ENCODE measurements at regions not wholly inside any gene's neighbourhood (a gene's known extent, or its start where the extent isn't known, plus 50 kb on each side); places are given as distances from the start of the nearest gene placed in this dataset.

DNA sequence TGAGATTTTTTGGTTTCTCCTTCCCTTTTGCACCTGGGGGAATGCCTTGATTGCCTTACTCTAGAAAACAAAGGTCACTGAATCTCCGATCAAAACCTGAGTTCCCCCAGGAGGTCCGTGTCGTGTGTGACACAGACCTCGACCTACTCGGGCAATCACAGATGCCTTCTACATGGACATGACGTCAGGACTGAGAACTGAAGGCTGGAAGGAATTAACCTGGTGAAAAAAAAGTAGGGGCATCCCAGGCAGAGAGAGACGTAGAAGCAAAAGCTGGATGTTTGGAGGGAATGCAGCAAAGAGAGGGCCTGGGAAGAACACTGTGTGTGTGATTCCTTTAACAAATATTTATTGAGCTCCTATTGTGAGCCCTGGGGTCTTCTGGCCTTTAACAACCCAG is 178.0 kb downstream of the PRDM2 start:
- WGBS, 4 donors: 61 to 72% (median 68%) methylated on average over 7 of the region's 7 CpGs
- H3K4me1 ChIP-seq (replicated peaks in 1 of 2): no peaks in the 10 kb centered on the region
- H3K27me3 ChIP-seq: no peaks in the 10 kb centered on the region
- no peak for TF ChIP-seq POLR2A (IDR thresholded peaks at IDR 0.05)
- TF ChIP-seq, protein P1, sequence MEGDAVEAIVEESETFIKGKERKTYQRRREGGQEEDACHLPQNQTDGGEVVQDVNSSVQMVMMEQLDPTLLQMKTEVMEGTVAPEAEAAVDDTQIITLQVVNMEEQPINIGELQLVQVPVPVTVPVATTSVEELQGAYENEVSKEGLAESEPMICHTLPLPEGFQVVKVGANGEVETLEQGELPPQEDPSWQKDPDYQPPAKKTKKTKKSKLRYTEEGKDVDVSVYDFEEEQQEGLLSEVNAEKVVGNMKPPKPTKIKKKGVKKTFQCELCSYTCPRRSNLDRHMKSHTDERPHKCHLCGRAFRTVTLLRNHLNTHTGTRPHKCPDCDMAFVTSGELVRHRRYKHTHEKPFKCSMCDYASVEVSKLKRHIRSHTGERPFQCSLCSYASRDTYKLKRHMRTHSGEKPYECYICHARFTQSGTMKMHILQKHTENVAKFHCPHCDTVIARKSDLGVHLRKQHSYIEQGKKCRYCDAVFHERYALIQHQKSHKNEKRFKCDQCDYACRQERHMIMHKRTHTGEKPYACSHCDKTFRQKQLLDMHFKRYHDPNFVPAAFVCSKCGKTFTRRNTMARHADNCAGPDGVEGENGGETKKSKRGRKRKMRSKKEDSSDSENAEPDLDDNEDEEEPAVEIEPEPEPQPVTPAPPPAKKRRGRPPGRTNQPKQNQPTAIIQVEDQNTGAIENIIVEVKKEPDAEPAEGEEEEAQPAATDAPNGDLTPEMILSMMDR (IDR thresholded peaks at IDR 0.05): no peak
- H3K36me3 ChIP-seq (replicated peaks in 1 of 2): no peaks in the 10 kb centered on the region
- DNase-seq: no peak
- intact Hi-C loops (cut with DNase I): no loop called here
- H3K9me3 ChIP-seq (replicated peaks in 1 of 3): peaks cover 0 to 6% (median 0%) of the 10 kb centered on the region in 3 donors
- H3K4me3 ChIP-seq: no peak overlapping the region
- no peak overlapping the region for H3K27ac ChIP-seq

DNA sequence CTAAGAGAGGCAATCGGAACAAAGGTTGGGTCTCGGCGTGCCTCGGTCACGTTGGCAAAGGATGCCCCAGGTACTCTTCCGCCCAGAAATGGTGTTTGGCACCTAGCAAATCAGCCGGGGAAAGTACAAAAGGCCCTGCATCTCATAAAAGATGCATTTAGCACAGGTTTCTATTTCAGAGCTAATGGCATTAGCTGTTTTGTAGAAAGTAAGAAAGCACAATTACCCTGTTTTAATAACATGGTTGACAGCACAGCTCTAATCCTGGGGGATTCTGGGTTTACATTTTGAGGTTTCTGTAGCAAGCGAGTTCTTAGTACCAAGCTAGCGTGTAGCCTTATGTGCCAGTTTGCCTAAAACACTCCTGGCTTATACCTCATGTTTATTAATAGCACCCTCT is 178.5 kb downstream of the PRDM2 start:
- Histone ChIP-seq H3K9me3 (replicated peaks in 1 of 3) (peaks cover 0 to 6% (median 0%) of the 10 kb centered on the region in 3 donors), H3K27ac (no peak overlapping the region), H3K27me3 (no peaks in the 10 kb centered on the region), H3K36me3 (replicated peaks in 1 of 2) (no peaks in the 10 kb centered on the region), H3K4me1 (replicated peaks in 1 of 2) (no peaks in the 10 kb centered on the region), H3K4me3 (no peak overlapping the region)
- WGBS, 4 donors: 81 to 90% (median 88%) methylated on average over 5 to 9 of the region's 9 CpGs
- DNase-seq: no peak
- TF ChIP-seq, protein P1 (IDR thresholded peaks at IDR 0.05): no peak
- TF ChIP-seq POLR2A (IDR thresholded peaks at IDR 0.05): no peak
- intact Hi-C loops (cut with DNase I): no loop called here

DNA sequence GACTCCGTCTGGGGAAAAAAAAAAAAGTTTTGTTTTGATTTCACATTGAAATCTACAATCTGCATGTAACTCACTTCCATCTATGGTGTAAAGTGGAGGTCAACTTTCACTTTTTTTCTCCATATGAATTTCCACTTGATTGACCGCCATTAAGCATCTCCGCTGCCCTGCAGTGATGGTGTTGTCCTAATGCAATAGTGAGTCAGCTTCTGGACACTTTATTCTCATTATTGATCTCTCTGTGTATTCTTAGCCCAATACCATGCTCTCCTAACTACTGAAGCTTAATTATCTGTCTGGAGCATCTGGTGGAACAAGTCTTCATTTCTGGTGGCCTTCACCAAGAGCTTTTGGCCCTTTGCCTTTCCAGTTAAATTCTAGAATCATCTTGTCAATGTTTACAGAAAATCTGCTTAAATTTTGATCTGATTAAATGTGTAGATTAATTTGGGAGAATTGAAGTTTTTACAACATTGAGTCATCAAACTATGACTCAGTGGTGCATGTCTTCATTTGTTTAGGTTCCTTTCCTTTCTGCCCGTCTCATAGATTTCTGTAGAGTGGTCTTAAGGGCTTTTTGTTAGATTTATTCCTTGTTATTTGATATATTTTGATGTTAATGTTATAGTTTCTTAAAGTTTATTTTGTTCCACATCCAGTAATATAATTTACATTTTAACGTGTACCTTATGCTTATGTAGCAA is 181.5 kb downstream of the PRDM2 start:
- no peak overlapping the region for H3K4me3 ChIP-seq
- TF ChIP-seq, protein P1 (IDR thresholded peaks at IDR 0.05): no peak
- TF ChIP-seq POLR2A (IDR thresholded peaks at IDR 0.05): no peak
- H3K36me3 ChIP-seq (replicated peaks in 1 of 2): no peaks in the 10 kb centered on the region
- H3K27me3 ChIP-seq: no peaks in the 10 kb centered on the region
- DNase-seq: no peak
- no peak overlapping the region for H3K27ac ChIP-seq
- WGBS, 4 donors: 81 to 88% (median 85%) methylated on average over 5 of the region's 5 CpGs
- peaks cover 0 to 6% (median 0%) of the 10 kb centered on the region in 3 donors for H3K9me3 ChIP-seq (replicated peaks in 1 of 3)
- intact Hi-C loops (cut with DNase I): no loop called here
- no peaks in the 10 kb centered on the region for H3K4me1 ChIP-seq (replicated peaks in 1 of 2)

DNA sequence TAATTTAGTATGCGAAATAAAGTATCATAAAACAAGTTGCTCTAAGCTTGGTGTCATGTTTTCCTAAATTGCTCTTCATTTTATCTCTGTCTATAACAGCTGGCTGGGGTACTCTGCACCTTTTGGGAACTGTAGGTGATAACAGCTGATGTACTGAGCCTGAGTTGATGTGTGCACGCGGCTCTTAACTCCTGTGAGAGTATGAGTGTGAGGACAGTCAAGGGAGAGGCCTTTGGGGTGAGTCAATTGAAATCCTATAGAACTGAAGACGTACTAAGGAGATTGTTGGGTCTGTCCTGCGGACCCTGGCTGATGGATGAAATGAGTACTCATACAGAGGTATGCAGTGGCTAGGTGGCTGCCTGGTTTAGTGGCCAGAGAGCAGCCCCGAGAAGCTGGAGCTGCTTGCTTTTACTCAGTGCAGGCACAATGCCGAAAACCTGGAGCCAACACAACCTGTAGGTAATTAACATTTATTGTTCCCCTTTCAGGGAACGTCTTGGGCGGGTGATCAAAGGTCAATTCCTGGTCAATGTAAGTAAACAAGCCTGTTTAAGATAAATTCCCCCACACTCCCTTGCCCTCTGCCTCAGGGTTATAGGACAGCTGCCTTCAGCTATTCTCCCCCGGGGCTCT is 188.5 kb downstream of the PRDM2 start:
- 34 to 61% (median 40%) methylated on average over 8 to 10 of the region's 10 CpGs for WGBS, 4 donors
- no peak for DNase-seq
- Histone ChIP-seq H3K36me3 (replicated peaks in 1 of 2) (no peaks in the 10 kb centered on the region), H3K27me3 (peaks cover 22% of the 10 kb centered on the region), H3K9me3 (replicated peaks in 1 of 3) (no peaks in the 10 kb centered on the region), H3K4me1 (replicated peaks in 1 of 2) (no peaks in the 10 kb centered on the region), H3K4me3 (no peak overlapping the region), H3K27ac (no peak overlapping the region)
- no peak for TF ChIP-seq POLR2A (IDR thresholded peaks at IDR 0.05)
- TF ChIP-seq, protein P1 (IDR thresholded peaks at IDR 0.05): no peak
- intact Hi-C loops (cut with DNase I): no loop called here
